SK-N-SH treated with all-trans-retinoic acid at 6 μM for 48 hours (cell line): ENCODE measurements at regions not wholly inside any gene's neighbourhood (a gene's known extent, or its start where the extent isn't known, plus 50 kb on each side); places are given as distances from the start of the nearest gene placed in this dataset.

Experiments
- ATAC-seq: fragments of 200-7000 bp; cut with Tn5 transposase; 3 replicates; pipeline ENCODE4 v1.9.1; 2020; ENCODE audit warnings: mild to moderate bottlenecking, moderate library complexity
- BACH2 ChIP-seq: fragments of 250-450 bp; sonication (Bioruptor Pico); IDR thresholded peaks from 2 replicates; pipeline ENCODE4 v1.9.0; 2021; ENCODE audit warnings: mild to moderate bottlenecking, borderline replicate concordance
- CREB5 ChIP-seq: fragments of 250-450 bp; sonication (Bioruptor Pico); IDR thresholded peaks from 2 replicates; pipeline ENCODE4 v1.5.1; 2020; ENCODE audit warnings: low read depth, mild to moderate bottlenecking, moderate library complexity
- CSRNP3 ChIP-seq: fragments of 250-450 bp; sonication (Bioruptor Pico); IDR thresholded peaks from 2 replicates; pipeline ENCODE4 v1.5.1; 2021; ENCODE audit warnings: mild to moderate bottlenecking, moderate library complexity
- ESRRG ChIP-seq: fragments of 250-450 bp; sonication (Bioruptor Pico); IDR thresholded peaks from 2 replicates; pipeline ENCODE4 v1.6.1; 2021; ENCODE audit warnings: mild to moderate bottlenecking
- GLIS3 ChIP-seq: fragments of 250-450 bp; sonication (Bioruptor Pico); IDR thresholded peaks from 2 replicates; pipeline ENCODE4 v1.5.0; 2020; ENCODE audit warnings: mild to moderate bottlenecking, moderate library complexity
- OSR1 ChIP-seq: fragments of 250-450 bp; sonication (Bioruptor Pico); IDR thresholded peaks from 2 replicates; pipeline ENCODE4 v1.8.0; 2022; ENCODE audit warnings: moderate library complexity, mild to moderate bottlenecking, inconsistent platforms
- PATZ1 ChIP-seq: fragments of 250-450 bp; sonication (Bioruptor Pico); IDR thresholded peaks from 2 replicates; pipeline ENCODE4 v1.8.0; 2020; ENCODE audit warnings: mild to moderate bottlenecking, moderate library complexity, borderline replicate concordance
- POU6F1 ChIP-seq: fragments of 250-450 bp; sonication (Bioruptor Pico); IDR thresholded peaks from 2 replicates; pipeline ENCODE4 v1.8.0; 2021; ENCODE audit warnings: low read depth, mild to moderate bottlenecking, moderate library complexity, borderline replicate concordance
- RARB ChIP-seq: fragments of 250-450 bp; sonication (Bioruptor Pico); IDR thresholded peaks from 2 replicates; pipeline ENCODE4 v1.8.0; 2021; ENCODE audit warnings: mild to moderate bottlenecking, moderate library complexity
- TCF4 ChIP-seq: fragments of 250-450 bp; sonication (Bioruptor Pico); IDR thresholded peaks from 2 replicates; pipeline ENCODE4 v1.8.0; 2021; ENCODE audit warnings: mild to moderate bottlenecking, moderate library complexity, borderline replicate concordance
- TOX ChIP-seq: fragments of 250-450 bp; sonication (Bioruptor Pico); IDR thresholded peaks from 2 replicates; pipeline ENCODE4 v1.8.0; 2021; ENCODE audit warnings: mild to moderate bottlenecking, moderate library complexity, borderline replicate concordance
- TSHZ2 ChIP-seq: fragments of 250-450 bp; sonication (Bioruptor Pico); IDR thresholded peaks from 2 replicates; pipeline ENCODE4 v1.5.0; 2020; ENCODE audit warnings: mild to moderate bottlenecking, moderate library complexity
- ZC3H10 ChIP-seq: fragments of 250-450 bp; sonication (Bioruptor Pico); IDR thresholded peaks from 2 replicates; pipeline ENCODE4 v1.5.1; 2021; ENCODE audit warnings: mild to moderate bottlenecking, moderate library complexity
- ZFP3 ChIP-seq: fragments of 250-450 bp; sonication (Bioruptor Pico); IDR thresholded peaks from 2 replicates; pipeline ENCODE4 v1.5.0; 2020; ENCODE audit warnings: mild to moderate bottlenecking, moderate library complexity
- ZFP30 ChIP-seq: fragments of 450-650 bp; formaldehyde crosslinking; IDR thresholded peaks from 2 replicates; pipeline ENCODE4 v1.5.0; 2022; ENCODE audit warnings: mild to moderate bottlenecking, moderate library complexity
- ZNF70 ChIP-seq: fragments of 450-650 bp; formaldehyde crosslinking; IDR thresholded peaks from 2 replicates; pipeline ENCODE4 v1.5.0; 2020; ENCODE audit warnings: mild to moderate bottlenecking, moderate library complexity
- ZNF8 ChIP-seq: fragments of 450-650 bp; formaldehyde crosslinking; IDR thresholded peaks from 2 replicates; pipeline ENCODE4 v1.5.0; 2020; ENCODE audit warnings: mild to moderate bottlenecking, moderate library complexity

- no peak for ATAC-seq
- TF ChIP-seq GLIS3 (CRISPR knock-in tag), result no peak
- no peak for TF ChIP-seq ZFP30 (CRISPR knock-in tag)
- no peak for TF ChIP-seq ZC3H10
- no peak for TF ChIP-seq POU6F1
- no peak for TF ChIP-seq OSR1
- TF ChIP-seq ZNF70 (CRISPR knock-in tag), result no peak
- TF ChIP-seq ZFP3 (CRISPR knock-in tag), result no peak
- TF ChIP-seq ESRRG (CRISPR knock-in tag), result no peak
Observed at GRCh38 chr2:220786216-220786615, 785.9 kb downstream of the EPHA4 start.

GRCh38 chr2:220787251-220787650 is 784.9 kb downstream of the EPHA4 start:
- no peak for ATAC-seq
- no peak for TF ChIP-seq ZNF8 (CRISPR knock-in tag)
- no peak for TF ChIP-seq CREB5 (CRISPR knock-in tag)
- no peak for TF ChIP-seq TCF4
- no peak for TF ChIP-seq ZNF70 (CRISPR knock-in tag)
- TF ChIP-seq TOX (CRISPR knock-in tag), result no peak
- TF ChIP-seq, all 23 proteins: peak for 0

- TF ChIP-seq ZFP3 (CRISPR knock-in tag), result no peak
- no peak for TF ChIP-seq ZNF8 (CRISPR knock-in tag)
- TF ChIP-seq BACH2 (CRISPR knock-in tag), result no peak
- TF ChIP-seq RARB (CRISPR knock-in tag), result no peak
- TF ChIP-seq POU6F1, result no peak
- TF ChIP-seq GLIS3 (CRISPR knock-in tag), result no peak
- no peak for TF ChIP-seq PATZ1 (CRISPR knock-in tag)
- no peak for TF ChIP-seq TOX (CRISPR knock-in tag)
- no peak for TF ChIP-seq TCF4
- TF ChIP-seq ESRRG (CRISPR knock-in tag), result no peak
- TF ChIP-seq ZFP30 (CRISPR knock-in tag), result no peak
- TF ChIP-seq TSHZ2 (CRISPR knock-in tag), result no peak
- TF ChIP-seq CSRNP3 (CRISPR knock-in tag), result no peak
- no peak for TF ChIP-seq CREB5 (CRISPR knock-in tag)
- TF ChIP-seq ZNF70 (CRISPR knock-in tag), result no peak
- ATAC-seq, result no peak
Observed at GRCh38 chr2:220789961-220790360, 782.1 kb downstream of the EPHA4 start.
